PC-9 (cell line): ENCODE measurements at regions not wholly inside any gene's neighbourhood (a gene's known extent, or its start where the extent isn't known, plus 50 kb on each side); places are given as distances from the start of the nearest gene placed in this dataset.

Experiments
- BruUV-seq: library from RNA; stranded (reverse); fragments of 400-500 nt; replicated peaks from 2 replicates; lab custom pipeline; 2021; lab: Mats Ljungman, UMichigan
- CTCF ChIA-PET: fragments of 300-600 bp; sonication (Branson Sonifier 250); formaldehyde crosslinking; loops from one replicate; lab custom pipeline; 2022; ENCODE audit warnings: antibody characterized with exemption; lab: Charles Lee
- POLR2A ChIA-PET: fragments of 300-600 bp; sonication (Branson Sonifier 250); formaldehyde crosslinking; loops from one replicate; lab custom pipeline; 2022; ENCODE audit warnings: antibody characterized with exemption; ENCODE audit not compliant: unreplicated experiment; lab: Charles Lee
- DNase-seq, 2 experiments: peaks; one replicate each; pipeline versions ENCODE4 v3.0.0 to v3.0.0-alpha.2; 2015 to 2022; ENCODE audit warnings: mixed read lengths in 1 of 2
- H2AFZ ChIP-seq: fragments of 200-600 bp; sonication (generic); 2 replicates; pipeline ENCODE4 v1.8.1; 2017; ENCODE audit warnings: antibody characterized with exemption
- H3F3A ChIP-seq: fragments of 200-600 bp; sonication (generic); 2 replicates; pipeline ENCODE4 v1.8.1; 2017; ENCODE audit warnings: antibody characterized with exemption, mild to moderate bottlenecking, low read depth; ENCODE audit not compliant: insufficient read depth
- H3K27ac ChIP-seq: fragments of 200-600 bp; sonication (generic); 2 replicates; pipeline ENCODE4 v1.6.1; 2016; ENCODE audit warnings: mixed run types
- H3K27me3 ChIP-seq: fragments of 200-600 bp; sonication (generic); 2 replicates; pipeline ENCODE4 v1.6.1; 2016; ENCODE audit warnings: low read depth, mixed run types; ENCODE audit not compliant: insufficient read depth
- H3K36me3 ChIP-seq: fragments of 200-600 bp; sonication (generic); 2 replicates; pipeline ENCODE4 v1.6.1; 2016; ENCODE audit warnings: low read depth, mixed run types
- H3K4me1 ChIP-seq: fragments of 200-600 bp; sonication (generic); replicated peaks from 2 replicates; pipeline ENCODE4 v1.6.1; 2016; ENCODE audit warnings: mixed run types; ENCODE audit not compliant: insufficient read depth
- H3K4me2 ChIP-seq: fragments of 200-600 bp; sonication (generic); 2 replicates; pipeline ENCODE4 v1.6.1; 2017; ENCODE audit warnings: mixed run types
- H3K4me3 ChIP-seq: fragments of 200-600 bp; sonication (generic); 2 replicates; pipeline ENCODE4 v1.6.1; 2016; ENCODE audit warnings: mixed run types
- H3K79me2 ChIP-seq: fragments of 200-600 bp; sonication (generic); 2 replicates; pipeline ENCODE4 v1.6.1; 2017; ENCODE audit warnings: low read depth, mixed run types
- H3K9me2 ChIP-seq: fragments of 200-600 bp; sonication (generic); 2 replicates; pipeline ENCODE4 v1.8.1; 2017; ENCODE audit warnings: mild to moderate bottlenecking; ENCODE audit not compliant: insufficient read depth
- H3K9me3 ChIP-seq: fragments of 200-600 bp; sonication (generic); 2 replicates; pipeline ENCODE4 v1.8.1; 2016; ENCODE audit warnings: low read depth; ENCODE audit not compliant: insufficient read depth
- H4K20me1 ChIP-seq: fragments of 200-600 bp; sonication (generic); 2 replicates; pipeline ENCODE4 v1.8.1; 2017; ENCODE audit not compliant: insufficient read depth
- CTCF ChIP-seq: fragments of 200-600 bp; sonication (generic); conservative IDR thresholded peaks from 2 replicates; pipeline ENCODE4 v1.6.1; 2017; ENCODE audit warnings: mixed run types, antibody characterized with exemption, mild to moderate bottlenecking, moderate library complexity
- EZH2 ChIP-seq: fragments of 200-600 bp; sonication (generic); IDR thresholded peaks from 2 replicates; pipeline ENCODE4 v1.8.0; 2017; ENCODE audit warnings: antibody characterized with exemption, low read depth
- intact Hi-C: fragments of 100-400 bp; cut with micrococcal nuclease; formaldehyde crosslinking; loops from one replicate; pipeline ENCODE4 v1.10.0; 2022; ENCODE audit not compliant: unreplicated experiment

GRCh38 chr18:22868831-22869230, 64.3 kb upstream of the RBBP8 start:
- ChIA-PET POLR2A (no interaction called here), CTCF (no interaction called here)
- H3K36me3 ChIP-seq: no peaks in the 10 kb centered on the region
- H3K9me2 ChIP-seq: no peaks in the 10 kb centered on the region
- no peaks in the 10 kb centered on the region for H3K27me3 ChIP-seq
- no peaks in the 10 kb centered on the region for H3K79me2 ChIP-seq
- H2AFZ ChIP-seq: no peak overlapping the region
- H3K4me3 ChIP-seq: no peak overlapping the region
- no peak overlapping the region for H3K4me2 ChIP-seq
- TF ChIP-seq CTCF: no peak
- no peak for TF ChIP-seq EZH2
- intact Hi-C loops: no loop called here
- H4K20me1 ChIP-seq: no peaks in the 10 kb centered on the region
- H3K4me1 ChIP-seq: no peaks in the 10 kb centered on the region
- no TSS peak for BruUV-seq
- no peak for DNase-seq
- no peaks in the 10 kb centered on the region for H3F3A ChIP-seq
- no peak overlapping the region for H3K27ac ChIP-seq
- no peaks in the 10 kb centered on the region for H3K9me3 ChIP-seq

- H3K4me1 ChIP-seq: no peaks in the 10 kb centered on the region
- BruUV-seq: no TSS peak
- ChIA-PET POLR2A (no interaction called here), CTCF (interaction anchor here (0.6 kb wide), 1 partner anchor 595 kb away, joined by 3 read pairs; no protein-coding TSS in a partner anchor)
- no peaks in the 10 kb centered on the region for H3K9me3 ChIP-seq
- no peaks in the 10 kb centered on the region for H3K9me2 ChIP-seq
- no peaks in the 10 kb centered on the region for H3F3A ChIP-seq
- H3K4me2 ChIP-seq: no peak overlapping the region
- no peak for TF ChIP-seq CTCF
- TF ChIP-seq EZH2: no peak
- DNase-seq: peak; percentile 13 to 35
- intact Hi-C loops: no loop called here
- H3K4me3 ChIP-seq: no peak overlapping the region
- H4K20me1 ChIP-seq: no peaks in the 10 kb centered on the region
- H2AFZ ChIP-seq: no peak overlapping the region
- H3K27ac ChIP-seq: no peak overlapping the region
- no peaks in the 10 kb centered on the region for H3K36me3 ChIP-seq
- H3K27me3 ChIP-seq: no peaks in the 10 kb centered on the region
- no peaks in the 10 kb centered on the region for H3K79me2 ChIP-seq
Measured at GRCh38 chr18:22871809-22872525, 61.2 kb upstream of the RBBP8 start.

GRCh38 chr18:22872900-22873537, 60.1 kb upstream of the RBBP8 start:
- no peak overlapping the region for H3K4me2 ChIP-seq
- DNase-seq: no peak
- H4K20me1 ChIP-seq: no peaks in the 10 kb centered on the region
- H3K4me3 ChIP-seq: no peak overlapping the region
- H3K9me3 ChIP-seq: no peaks in the 10 kb centered on the region
- no peaks in the 10 kb centered on the region for H3F3A ChIP-seq
- no TSS peak for BruUV-seq
- no peaks in the 10 kb centered on the region for H3K36me3 ChIP-seq
- ChIA-PET CTCF (no interaction called here), POLR2A (no interaction called here)
- H3K27ac ChIP-seq: no peak overlapping the region
- intact Hi-C loops: no loop called here
- H2AFZ ChIP-seq: no peak overlapping the region
- H3K4me1 ChIP-seq: no peaks in the 10 kb centered on the region
- no peak for TF ChIP-seq CTCF
- no peak for TF ChIP-seq EZH2
- no peaks in the 10 kb centered on the region for H3K79me2 ChIP-seq
- no peaks in the 10 kb centered on the region for H3K9me2 ChIP-seq
- H3K27me3 ChIP-seq: no peaks in the 10 kb centered on the region
